Cardiac fibroblast (primary cell): ENCODE measurements at regions not wholly inside any gene's neighbourhood (a gene's known extent, or its start where the extent isn't known, plus 50 kb on each side); places are given as distances from the start of the nearest gene placed in this dataset.

ENCODE experiments used
- DNase-seq, 2 donors: peaks; one replicate each; pipeline versions ENCODE4 v3.0.0 to v3.0.0-alpha.2; 2010; ENCODE audit warnings: low read depth in 2 of 2
- H3K4me3 ChIP-seq, 2 donors: replicated peaks in 1 of 2; 1 replicate in 1 of 2; 2 replicates in 1 of 2; pipeline ENCODE4 v1.5.1; 2011; ENCODE audit warnings: low read depth in 2 of 2, low read length in 2 of 2, mild to moderate bottlenecking in 2 of 2, moderate library complexity in 1 of 2
- CTCF ChIP-seq: IDR thresholded peaks from one replicate; pipeline ENCODE4 v1.5.1; 2011; ENCODE audit warnings: low read depth, mild to moderate bottlenecking, low read length, inconsistent platforms

- no peak for TF ChIP-seq CTCF
- H3K4me3 ChIP-seq = no peak overlapping the region
- no peak for DNase-seq
Measured at GRCh38 chr7:153529100-153529499, 523.1 kb upstream of the DPP6 start.

GRCh38 chr7:153529651-153530165 is 522.5 kb upstream of the DPP6 start:
- H3K4me3 ChIP-seq = no peak overlapping the region
- no peak for DNase-seq
- TF ChIP-seq CTCF = no peak

GRCh38 chr7:153530441-153530840 is 521.8 kb upstream of the DPP6 start:
- no peak for DNase-seq
- no peak overlapping the region for H3K4me3 ChIP-seq
- no peak for TF ChIP-seq CTCF

GRCh38 chr7:153532326-153532725 is 519.9 kb upstream of the DPP6 start:
- no peak overlapping the region for H3K4me3 ChIP-seq
- TF ChIP-seq CTCF = no peak
- DNase-seq = no peak

GRCh38 chr7:153537271-153537670 is 514.9 kb upstream of the DPP6 start:
- no peak overlapping the region for H3K4me3 ChIP-seq
- no peak for DNase-seq
- TF ChIP-seq CTCF = no peak

GRCh38 chr7:153541903-153542302 is 510.3 kb upstream of the DPP6 start:
- TF ChIP-seq CTCF = no peak
- H3K4me3 ChIP-seq = no peak overlapping the region
- no peak for DNase-seq

GRCh38 chr7:153543232-153543631 is 509.0 kb upstream of the DPP6 start:
- no peak for TF ChIP-seq CTCF
- H3K4me3 ChIP-seq = no peak overlapping the region
- no peak for DNase-seq
